NCI-H748 treated with DMSO at 0.1 percent for 48 hours (cell line): ENCODE measurements at regions not wholly inside any gene's neighbourhood (a gene's known extent, or its start where the extent isn't known, plus 50 kb on each side); places are given as distances from the start of the nearest gene placed in this dataset.

Experiments used
- DNase-seq: peaks from one replicate; lab custom pipeline; 2025; lab: John Stamatoyannopoulos, UW

DNA sequence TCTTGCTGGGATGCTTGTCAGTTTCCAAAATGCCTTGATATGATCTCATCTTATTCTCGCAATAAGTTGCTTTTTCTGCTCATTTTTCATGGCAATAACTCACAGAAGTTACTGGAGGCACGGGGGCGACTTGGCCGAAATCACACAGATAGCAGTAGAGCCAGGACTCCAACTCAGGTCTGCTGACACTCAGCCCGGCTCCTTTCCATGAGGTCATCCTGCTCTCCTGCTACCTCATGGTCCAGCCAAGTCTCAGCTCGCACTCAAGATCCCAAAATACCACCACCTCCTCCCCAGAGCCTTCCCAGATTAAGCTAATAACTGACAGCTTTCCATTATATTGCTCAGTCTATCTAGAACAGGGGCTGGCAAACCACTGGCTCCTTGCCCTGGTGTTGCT lies 269.5 kb downstream of the MAP2K4 start:
- DNase-seq = no peak

DNA sequence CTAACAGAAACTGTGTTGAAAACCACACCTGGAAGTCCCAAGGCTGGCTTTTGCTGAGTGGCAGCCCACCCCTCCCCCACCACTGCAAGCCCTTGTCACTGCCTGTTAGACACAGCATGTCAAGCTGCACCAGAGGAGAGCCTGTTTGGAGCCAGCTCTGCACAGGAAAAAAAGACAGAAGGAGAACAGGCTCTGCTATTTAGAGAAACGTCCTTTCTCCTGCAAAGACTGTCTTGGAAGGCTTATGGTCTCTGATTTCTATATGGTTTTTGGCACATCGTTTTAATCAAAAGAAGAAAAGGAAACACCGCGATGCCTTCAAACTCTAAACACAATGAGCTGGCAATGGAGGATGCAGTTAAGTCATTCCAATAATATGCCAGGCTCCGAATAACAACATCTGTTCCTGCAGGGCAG lies 275.5 kb downstream of the MAP2K4 start:
- DNase-seq = no peak

DNA sequence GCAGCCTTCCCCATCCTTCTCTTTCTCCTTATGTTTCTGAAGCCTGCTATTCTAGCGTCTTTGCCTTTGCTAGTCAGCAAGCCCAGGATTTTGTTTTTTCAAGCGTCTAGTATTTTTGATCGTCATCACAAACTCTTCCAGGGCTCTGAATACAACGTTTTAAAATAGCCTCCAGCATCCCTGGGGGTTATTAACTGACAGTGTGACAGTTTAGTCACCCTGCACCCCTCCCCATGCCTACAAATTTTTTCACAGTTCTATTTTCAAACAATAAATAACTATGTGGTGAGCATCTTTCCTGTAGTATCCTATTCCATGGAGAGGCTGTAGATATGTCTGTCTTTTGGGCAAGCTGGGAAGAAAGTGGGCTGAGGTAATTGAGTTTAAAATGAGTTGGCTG lies 280.9 kb downstream of the MAP2K4 start:
- DNase-seq = no peak

DNA sequence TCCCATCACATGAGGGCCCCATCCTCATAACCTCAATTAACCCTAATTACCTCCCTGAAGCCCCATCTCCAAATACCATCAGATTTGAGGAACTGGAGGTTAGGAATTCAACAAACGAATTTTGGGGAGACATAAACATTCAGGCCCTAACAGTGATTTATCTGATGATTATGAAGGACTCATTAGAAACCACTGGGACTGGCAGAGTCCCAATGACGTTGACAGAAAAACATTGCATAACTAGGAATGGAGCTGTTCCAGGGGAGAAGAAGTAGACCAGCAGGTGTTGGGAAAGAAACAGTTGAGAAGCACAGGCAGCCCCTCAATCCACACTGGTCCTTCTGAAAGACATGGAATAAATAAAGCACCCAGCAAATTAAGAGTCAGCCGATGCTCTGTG lies 282.0 kb downstream of the MAP2K4 start:
- DNase-seq = no peak

DNA sequence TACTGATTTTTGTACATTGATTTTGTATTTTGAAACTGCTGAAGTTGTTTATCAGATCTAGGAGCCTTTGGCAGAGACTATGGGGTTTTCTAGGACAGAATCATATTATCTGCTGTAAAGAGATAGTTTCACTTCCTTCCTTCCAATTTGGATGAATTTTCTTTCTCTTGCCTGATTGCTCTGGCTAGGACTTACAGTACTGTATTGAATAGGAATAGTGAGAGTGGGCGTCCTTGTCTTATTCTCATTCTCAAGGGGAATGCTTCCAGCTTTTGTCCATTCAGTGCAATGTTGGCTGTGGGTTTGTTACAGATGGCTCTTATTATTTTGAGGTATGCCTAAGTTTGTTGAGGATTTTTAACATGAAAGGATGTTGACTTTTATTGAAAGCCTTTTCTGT lies 290.1 kb downstream of the MAP2K4 start:
- no peak for DNase-seq

DNA sequence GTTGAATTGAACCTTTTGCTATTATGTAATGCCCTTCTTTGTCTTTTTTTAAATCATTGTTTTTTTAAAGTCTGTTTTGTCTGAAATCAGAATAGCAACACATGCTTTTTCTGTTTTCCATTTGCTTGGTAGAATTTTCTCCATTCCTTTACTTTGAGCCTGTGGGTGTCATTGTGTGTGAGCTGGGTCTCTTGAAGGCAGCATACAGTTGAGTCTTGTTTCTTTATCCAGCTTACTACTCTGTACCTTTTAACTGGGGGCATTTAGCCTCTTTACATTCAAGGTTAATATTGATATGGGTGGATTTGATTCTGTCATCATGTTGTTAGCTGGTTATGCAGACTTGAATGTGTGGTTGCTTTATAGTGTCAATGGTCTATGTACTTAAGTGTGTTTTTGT lies 292.0 kb downstream of the MAP2K4 start:
- no peak for DNase-seq

DNA sequence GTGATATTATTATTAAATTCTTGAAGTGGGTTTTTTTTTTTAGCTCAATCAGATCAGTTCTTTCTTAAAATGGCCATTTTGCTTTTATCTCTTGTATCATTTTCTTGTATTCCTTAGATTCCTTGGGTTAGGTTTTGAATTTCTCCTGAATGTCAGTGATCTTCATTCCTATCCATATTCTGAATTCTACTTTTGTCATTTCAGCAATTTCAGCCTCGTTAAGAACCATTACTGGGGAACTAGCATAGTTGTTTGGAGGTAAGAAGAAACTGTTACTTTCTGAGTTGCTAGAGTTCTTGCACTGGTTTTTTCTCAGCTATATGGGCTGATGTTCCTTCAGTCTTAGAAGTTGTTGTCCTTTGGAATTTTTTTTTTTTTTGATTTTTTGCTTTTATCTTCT lies 293.1 kb downstream of the MAP2K4 start:
- no peak for DNase-seq

DNA sequence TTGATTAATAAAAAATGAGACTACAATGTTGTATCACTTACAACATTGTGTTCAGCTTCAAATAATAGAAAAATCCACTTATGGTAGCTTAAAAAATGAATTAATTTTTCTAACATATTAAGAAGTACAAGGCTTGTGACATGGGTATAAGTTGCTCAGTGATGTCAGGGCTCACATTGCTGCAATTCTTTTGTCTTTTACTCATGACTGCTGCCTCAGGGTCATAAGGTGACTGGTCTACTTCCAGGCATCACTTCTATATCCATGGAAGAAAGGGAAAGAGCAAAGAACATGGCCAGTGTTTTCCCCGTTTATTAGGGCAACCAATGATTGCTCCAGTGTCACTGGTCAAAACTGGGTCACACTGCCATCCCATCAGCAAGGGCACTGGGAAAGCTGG lies 295.3 kb downstream of the MAP2K4 start:
- DNase-seq = no peak

DNA sequence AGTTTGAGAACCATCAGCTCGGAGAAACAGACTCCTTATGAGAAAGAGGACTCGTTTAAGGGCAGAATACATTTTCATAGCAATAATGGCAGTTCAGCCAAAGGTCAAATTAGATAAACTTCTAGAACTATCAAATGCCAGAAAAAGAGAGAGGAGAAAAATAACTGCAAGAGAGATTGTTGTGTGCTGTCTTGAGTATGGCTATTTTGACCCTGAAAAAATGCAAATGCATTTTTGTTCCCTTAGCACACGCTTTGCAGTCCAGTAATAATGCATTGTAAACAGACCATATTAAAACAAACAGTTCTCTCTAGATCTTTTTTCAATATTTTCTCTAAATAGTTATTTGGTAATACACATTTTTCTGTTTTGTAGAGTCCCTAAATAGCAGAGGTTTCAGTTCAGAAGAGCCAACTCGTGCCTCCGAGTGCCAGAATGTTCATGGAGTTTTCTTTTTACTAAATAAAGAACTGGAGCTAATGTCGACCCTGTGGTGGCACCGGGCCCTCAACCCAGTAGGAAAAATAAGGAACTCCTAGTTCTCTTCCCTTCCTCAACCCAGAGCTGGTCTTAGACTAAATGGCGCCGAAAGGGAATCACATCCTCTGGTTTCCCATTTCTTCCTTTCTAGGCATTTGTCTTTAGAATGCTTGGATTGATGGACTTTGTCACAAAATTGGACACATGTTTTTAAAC lies 298.0 kb downstream of the MAP2K4 start:
- DNase-seq = no peak

DNA sequence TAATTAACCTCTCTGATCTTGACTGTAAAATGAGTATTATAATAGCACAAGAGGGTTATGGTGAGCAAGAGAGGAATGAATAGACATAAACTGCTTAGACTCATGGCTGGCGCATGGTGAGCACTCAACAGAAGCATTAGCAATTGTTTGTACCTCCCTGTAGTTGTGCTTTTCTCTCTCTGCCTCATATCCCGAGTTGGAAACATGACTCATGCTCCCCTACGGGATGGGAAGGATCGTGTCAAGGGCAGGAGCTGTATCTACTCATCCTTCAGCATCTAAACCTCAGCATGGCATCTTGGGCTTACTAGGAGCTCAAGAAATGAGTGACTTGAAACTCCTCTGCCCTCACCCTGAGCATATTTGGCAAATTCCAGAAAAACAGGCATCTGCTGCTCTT lies 299.6 kb downstream of the MAP2K4 start:
- DNase-seq = no peak

DNA sequence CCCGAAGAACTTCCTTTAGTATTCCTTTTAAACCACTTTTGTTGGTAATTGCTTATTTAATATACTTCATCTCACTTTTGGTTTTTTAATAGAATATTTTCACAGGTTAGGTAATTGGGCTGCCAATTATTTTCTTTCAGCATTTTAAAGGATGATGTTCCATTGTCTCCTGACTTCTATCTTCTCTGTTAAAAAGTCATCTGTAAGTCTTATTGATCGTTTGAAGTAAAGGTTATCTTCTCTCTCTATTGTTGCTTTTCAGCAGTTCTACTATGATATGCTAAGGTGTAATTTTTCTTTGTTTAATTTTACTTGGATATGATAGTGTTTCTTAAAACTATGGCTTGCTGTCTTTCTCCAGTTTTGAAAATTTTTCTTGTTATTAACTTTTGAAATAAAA lies 307.5 kb downstream of the MAP2K4 start:
- no peak for DNase-seq

DNA sequence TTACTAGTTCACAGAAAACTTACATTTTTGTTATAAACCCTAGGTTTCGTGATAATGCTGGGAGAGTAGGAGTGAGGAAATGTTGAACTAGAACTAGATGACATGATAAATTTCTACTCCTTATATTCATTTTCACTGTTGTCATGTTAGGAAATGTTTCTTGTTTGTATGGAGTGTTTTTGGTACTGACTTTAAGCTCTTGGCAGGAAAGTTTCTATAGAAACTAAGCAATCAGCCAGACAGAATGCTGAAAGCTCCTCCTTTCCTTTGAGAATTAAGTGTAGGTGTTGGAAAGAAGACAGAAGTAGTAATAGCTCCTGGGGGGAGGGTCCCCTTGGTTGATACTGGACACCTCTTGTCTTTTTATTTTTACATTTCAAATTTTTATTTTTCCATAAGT lies 309.8 kb downstream of the MAP2K4 start:
- no peak for DNase-seq

DNA sequence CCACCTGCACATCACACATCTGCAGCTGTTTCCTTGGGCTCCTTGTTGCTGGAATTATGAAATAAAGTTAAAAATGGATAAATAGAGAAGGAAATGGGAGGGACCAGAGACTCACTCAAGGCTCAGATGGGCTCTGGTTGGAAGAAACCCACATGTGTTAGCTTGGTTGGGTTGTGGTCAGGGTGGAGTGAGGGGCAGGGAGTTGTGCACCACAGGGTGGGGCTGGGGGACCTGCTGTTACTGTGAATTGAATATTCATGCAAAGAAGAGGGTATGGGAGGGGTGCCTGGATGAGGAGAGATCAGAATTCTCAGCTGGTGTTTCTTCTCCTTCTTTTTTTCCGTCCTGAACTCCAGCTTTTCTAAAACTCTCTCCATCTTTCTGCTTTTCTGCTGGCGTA lies 320.7 kb downstream of the MAP2K4 start:
- DNase-seq = no peak

DNA sequence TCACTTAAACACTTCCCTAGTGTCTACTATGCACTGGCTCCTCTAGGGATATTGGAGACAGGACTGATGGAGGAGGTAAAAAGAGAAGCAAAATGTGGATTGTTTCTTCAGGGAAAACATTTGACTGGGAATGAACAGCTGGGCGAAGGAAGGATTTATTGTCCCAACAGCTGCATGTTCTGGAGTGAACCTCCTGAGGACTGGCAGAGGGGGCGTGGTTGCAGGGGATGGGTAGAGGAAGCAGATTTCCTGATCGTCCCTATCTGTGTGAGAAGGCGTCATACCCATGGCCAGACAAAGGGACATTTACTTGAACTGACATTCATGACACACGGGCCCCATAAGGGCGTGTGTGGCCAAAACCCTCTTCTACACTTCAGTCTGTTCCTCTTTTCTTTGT lies 321.5 kb downstream of the MAP2K4 start:
- DNase-seq = no peak

DNA sequence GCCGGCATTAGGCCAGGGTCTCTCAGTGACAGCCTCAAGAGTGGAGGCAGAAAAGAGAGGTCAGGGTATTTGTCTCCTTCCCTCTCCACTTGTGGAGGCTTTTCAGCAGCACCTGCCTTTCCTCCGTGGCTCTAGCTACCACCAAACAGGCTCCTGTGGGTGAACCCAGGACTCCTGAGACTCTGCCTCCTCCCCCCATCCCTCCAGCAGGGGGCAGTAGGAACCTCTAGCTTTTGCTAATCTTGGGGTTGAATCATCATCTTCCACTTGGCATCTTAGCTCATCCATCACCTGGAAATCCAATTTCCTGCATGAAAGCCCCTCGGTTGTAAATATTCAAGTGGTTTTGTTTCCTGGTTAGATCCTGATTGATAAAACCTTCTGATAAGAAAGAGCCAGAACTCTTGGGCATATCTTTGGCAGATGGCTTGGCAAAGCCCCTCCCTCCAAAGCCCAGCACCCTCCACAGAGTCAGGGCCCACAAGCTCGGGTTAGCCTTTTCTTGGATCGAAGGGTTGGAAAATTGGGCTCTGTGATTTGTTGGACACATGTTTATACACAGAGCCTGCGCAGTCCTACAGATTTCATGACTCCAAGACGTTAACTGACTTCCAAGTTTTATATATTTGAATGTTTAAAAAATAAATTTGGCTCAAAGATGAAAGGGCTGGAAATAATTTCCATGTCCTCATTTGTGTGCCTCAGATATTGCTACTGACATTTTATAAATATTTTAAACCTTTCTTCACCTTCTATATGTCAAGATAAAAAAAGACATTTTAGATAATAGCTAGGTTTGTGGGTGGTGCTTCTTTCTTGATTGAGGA lies 322.1 kb downstream of the MAP2K4 start:
- DNase-seq = no peak

DNA sequence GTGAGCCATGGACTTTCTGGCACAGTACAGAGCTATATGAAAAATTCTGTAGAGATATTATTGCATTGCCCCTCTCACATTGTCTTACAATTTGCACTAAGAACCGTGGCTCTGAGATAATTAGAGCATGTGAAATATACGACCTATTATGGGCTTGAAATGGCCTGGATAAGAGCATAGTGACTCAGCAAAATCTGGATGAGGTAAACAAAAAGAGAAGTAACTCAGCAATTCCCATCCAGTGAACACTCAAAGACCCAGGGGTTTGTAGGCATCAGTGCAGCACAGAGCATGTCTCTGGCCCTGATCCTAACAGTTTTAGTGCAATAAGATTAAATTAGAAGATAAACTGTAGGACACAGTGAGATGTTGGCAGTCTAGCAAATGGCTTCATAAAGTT lies 317.2 kb upstream of the MYOCD start:
- no peak for DNase-seq

DNA sequence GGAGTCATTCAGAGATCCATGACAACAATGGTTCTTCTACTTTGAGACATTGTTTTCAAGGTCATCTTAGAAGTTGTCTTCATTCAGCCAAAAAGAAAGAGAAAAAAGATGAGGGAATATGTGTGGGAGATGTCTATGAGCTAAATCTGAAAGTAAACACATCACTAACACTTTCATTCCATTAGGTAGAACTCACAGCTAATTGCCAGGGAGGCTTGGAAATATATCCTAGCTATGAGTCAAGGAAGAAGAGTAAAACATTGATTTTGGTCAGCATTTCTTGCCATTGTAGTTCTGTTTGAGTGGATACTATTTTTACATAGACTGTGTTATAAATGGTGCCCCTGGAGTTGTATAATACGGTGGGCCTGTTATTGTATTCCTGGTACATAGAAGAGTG lies 316.4 kb upstream of the MYOCD start:
- no peak for DNase-seq

DNA sequence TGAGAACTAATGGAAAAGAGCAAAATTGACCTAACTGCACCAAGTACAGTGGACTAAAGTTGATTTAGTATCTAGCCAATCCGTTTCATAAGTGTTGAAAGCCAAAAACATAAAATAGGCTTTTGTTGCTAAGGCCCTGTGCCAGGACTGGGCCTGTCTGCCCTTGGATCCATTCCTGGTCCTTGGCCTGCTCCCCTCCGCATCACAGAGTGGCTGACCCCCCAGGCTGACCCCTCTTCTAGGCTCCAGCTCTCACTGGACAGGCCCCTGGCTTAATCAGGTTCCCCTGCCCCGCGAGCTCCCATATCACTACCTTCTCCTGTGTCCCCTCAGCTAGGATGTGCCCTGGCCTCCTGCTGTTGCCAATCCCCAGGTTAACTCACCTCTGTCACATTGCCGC lies 313.6 kb upstream of the MYOCD start:
- DNase-seq = no peak

DNA sequence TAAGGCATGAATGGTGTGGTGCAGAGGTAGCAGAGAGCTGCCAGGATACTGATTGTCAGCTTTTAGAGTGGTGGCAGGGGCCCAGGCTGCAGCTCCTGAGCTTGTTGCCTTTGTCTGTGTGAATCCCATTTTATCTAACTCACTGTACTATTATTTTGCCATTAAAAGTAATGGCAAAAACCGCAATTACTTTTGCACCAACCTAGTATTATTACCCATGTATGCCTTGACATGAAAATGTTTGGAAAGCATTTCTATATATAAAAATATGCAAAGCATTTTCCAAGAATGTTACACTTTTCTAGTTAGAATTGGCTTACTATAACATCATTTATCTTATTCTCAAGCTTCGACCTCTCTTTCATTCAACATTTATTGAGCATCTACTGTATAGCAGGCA lies 308.1 kb upstream of the MYOCD start:
- DNase-seq = no peak

DNA sequence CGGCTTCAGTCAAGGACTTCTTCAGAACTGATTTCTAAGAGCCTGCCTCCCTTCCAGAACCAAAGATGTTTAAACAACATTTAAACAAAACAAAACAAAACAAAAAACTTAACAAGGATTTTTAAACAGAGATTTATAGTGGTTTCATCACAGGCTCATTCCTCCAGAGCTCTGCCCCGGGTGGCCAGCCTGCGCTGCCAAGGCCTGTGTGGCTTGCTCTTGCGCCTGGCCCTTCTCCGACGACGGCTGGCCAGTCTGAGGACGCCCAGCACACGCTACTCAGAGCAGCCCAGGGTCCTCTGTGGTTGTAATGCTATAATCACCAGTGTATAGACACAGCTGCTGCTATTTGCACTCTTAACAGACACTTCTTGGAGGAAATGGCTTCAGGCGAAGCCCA lies 307.2 kb upstream of the MYOCD start:
- DNase-seq = no peak

DNA sequence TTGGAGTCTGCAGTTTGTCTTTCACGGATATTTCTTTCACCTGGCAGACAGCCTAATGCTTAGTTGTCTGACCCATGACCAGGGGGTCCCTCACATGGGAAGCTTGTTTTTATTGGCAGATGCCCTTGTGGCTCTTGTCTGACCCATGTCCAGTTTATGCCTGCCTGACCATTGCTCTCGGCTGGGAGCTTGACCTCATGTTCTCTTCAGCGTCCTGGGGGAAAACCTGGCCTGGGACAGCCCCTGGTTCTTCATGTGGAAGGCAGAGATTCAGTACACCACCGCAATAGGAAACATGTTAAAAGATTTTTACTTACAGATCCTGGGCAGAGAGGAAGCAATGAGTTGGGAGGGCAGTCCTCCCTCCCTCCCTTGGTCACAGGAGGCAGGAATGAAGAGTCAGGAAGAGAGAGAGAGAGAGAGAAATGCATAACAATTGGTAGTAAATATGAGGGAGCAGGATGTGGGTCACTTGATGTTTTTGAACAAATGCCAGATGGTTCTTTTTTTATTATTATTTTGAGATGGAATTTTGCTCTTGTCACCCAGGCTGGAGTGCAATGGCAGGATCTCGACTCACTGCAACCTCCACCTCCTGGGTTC lies 302.7 kb upstream of the MYOCD start:
- DNase-seq = no peak

DNA sequence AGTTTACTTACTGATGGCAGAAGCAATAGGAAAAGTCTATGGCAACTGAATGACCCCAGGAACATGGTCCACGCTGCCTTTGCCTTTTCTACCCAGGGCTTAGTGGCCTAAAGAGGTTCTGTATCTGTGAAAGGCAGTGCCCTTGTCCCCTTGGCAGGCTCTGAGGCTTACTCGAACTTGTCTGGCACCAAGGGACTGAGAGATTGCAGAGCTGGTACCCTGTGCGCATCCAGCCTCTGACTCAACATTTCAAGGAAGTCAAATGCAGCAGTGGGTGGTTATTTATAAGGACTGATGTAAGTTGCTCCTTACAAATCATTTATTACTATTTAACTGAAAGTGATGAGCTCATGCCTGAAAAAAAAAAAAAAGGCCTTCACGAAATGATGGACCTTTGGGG lies 299.9 kb upstream of the MYOCD start:
- DNase-seq = no peak

DNA sequence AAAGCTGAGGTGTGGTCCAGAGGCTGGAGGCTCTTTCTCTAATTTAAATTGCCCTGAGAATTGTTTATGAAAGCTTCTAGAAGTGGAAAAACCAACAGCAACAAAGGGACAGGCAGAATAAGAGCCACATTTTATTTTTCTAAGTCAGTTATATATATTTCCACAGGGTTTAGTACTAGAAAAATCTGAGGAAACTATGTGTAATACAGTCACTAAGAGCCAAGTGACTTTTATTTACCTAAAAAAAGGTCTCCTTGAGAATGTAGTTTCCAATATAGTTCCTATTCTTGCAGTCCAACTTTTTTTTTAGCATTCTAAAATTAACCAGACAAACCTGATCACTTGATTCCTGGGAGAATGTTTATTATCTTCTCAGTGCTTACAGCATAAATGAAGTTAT lies 296.6 kb upstream of the MYOCD start:
- no peak for DNase-seq
